ENCODE measurements at regions not wholly inside any gene's neighbourhood (a gene's known extent, or its start where the extent isn't known, plus 50 kb on each side); places are given as distances from the start of the nearest gene placed in this dataset.
A peak's percentile ranks its signal among the peaks of the same experiment; 100 is the strongest.

GRCh38 chr7:156185076-156185475 is 372.8 kb upstream of the SHH start:
- H2BK120ac ChIP-seq (ENCODE audit: low read depth, low read length): no peak overlapping the region
- H2AK5ac ChIP-seq (ENCODE audit: low read depth, low read length): no peak overlapping the region
- DNase-seq (ENCODE audit: low spot score): no peak
- H3K18ac ChIP-seq (ENCODE audit: low read length): no peak overlapping the region
- H3K14ac ChIP-seq (ENCODE audit: low read length): no peak overlapping the region
- no peak overlapping the region for H2BK5ac ChIP-seq (ENCODE audit: low read length)
- H2AFZ ChIP-seq (ENCODE audit: low read length): no peak overlapping the region
- H3K4me1 ChIP-seq (ENCODE audit: control insufficient read depth in 2 of 2, insufficient read depth in 1 of 2, low read depth in 1 of 2, low read length in 2 of 2): no peaks in the 10 kb centered on the region
- no peak overlapping the region for H3K4me2 ChIP-seq (ENCODE audit: insufficient read depth, low read length, poor library complexity, severe bottlenecking)
- no peak overlapping the region for H4K91ac ChIP-seq (ENCODE audit: low read depth, low read length, poor library complexity)
- no peaks in the 10 kb centered on the region for H3K79me1 ChIP-seq (ENCODE audit: low read depth, low read length)
- H3K27me3 ChIP-seq (ENCODE audit: control insufficient read depth in 3 of 3, insufficient read depth in 3 of 3, low read depth in 1 of 3, low read length in 3 of 3): no peaks in the 10 kb centered on the region
- H3K4ac ChIP-seq (ENCODE audit: low read length): no peak overlapping the region
- no peak overlapping the region for H3K4me3 ChIP-seq (ENCODE audit: low read length in 2 of 2)
- no peak overlapping the region for H3K23ac ChIP-seq (ENCODE audit: low read depth, low read length, poor library complexity)
- no peak overlapping the region for H2BK12ac ChIP-seq (ENCODE audit: low read length)
- H4K8ac ChIP-seq (ENCODE audit: low read depth, low read length): no peak overlapping the region
- no peaks in the 10 kb centered on the region for H3K36me3 ChIP-seq (replicated peaks in 1 of 2; ENCODE audit: control insufficient read depth in 2 of 2, insufficient read depth in 2 of 2, low read length in 2 of 2)
- peaks cover 0 to 6% of the 10 kb centered on the region in 2 donors for H3K9me3 ChIP-seq (replicated peaks in 1 of 2; ENCODE audit: control insufficient read depth in 2 of 2, insufficient read depth in 1 of 2, low read depth in 1 of 2, low read length in 2 of 2)
- H2BK15ac ChIP-seq (ENCODE audit: low read length): no peak overlapping the region
- H3K27ac ChIP-seq (replicated peaks; ENCODE audit: low read length): no peak overlapping the region
- WGBS, 2 donors (ENCODE audit: extremely low coverage in 2 of 2, insufficient read length in 2 of 2, insufficient replicate concordance in 1 of 2): no CpG with 5 or more reads among the region's 2 CpGs
- no peak overlapping the region for H3K9ac ChIP-seq (ENCODE audit: low read depth, low read length, poor library complexity)

- H2AK5ac ChIP-seq (ENCODE audit: low read depth, low read length): no peak overlapping the region
- H2BK5ac ChIP-seq (ENCODE audit: low read length): no peak overlapping the region
- no peak overlapping the region for H4K91ac ChIP-seq (ENCODE audit: low read depth, low read length, poor library complexity)
- H2BK120ac ChIP-seq (ENCODE audit: low read depth, low read length): no peak overlapping the region
- no peaks in the 10 kb centered on the region for H3K79me1 ChIP-seq (ENCODE audit: low read depth, low read length)
- no peaks in the 10 kb centered on the region for H3K4me1 ChIP-seq (ENCODE audit: control insufficient read depth in 2 of 2, insufficient read depth in 1 of 2, low read depth in 1 of 2, low read length in 2 of 2)
- WGBS, 2 donors (ENCODE audit: extremely low coverage in 2 of 2, insufficient read length in 2 of 2, insufficient replicate concordance in 1 of 2): no CpG with 5 or more reads among the region's 1 CpG
- H2BK15ac ChIP-seq (ENCODE audit: low read length): no peak overlapping the region
- no peak overlapping the region for H3K27ac ChIP-seq (replicated peaks; ENCODE audit: low read length)
- no peaks in the 10 kb centered on the region for H3K27me3 ChIP-seq (ENCODE audit: control insufficient read depth in 3 of 3, insufficient read depth in 3 of 3, low read depth in 1 of 3, low read length in 3 of 3)
- no peak overlapping the region for H3K18ac ChIP-seq (ENCODE audit: low read length)
- no peak overlapping the region for H3K4me2 ChIP-seq (ENCODE audit: insufficient read depth, low read length, poor library complexity, severe bottlenecking)
- H2BK12ac ChIP-seq (ENCODE audit: low read length): no peak overlapping the region
- no peak overlapping the region for H3K9ac ChIP-seq (ENCODE audit: low read depth, low read length, poor library complexity)
- H3K4me3 ChIP-seq (ENCODE audit: low read length in 2 of 2): no peak overlapping the region
- no peak for DNase-seq (ENCODE audit: low spot score)
- H3K23ac ChIP-seq (ENCODE audit: low read depth, low read length, poor library complexity): no peak overlapping the region
- no peak overlapping the region for H4K8ac ChIP-seq (ENCODE audit: low read depth, low read length)
- H3K14ac ChIP-seq (ENCODE audit: low read length): no peak overlapping the region
- H3K9me3 ChIP-seq (replicated peaks in 1 of 2; ENCODE audit: control insufficient read depth in 2 of 2, insufficient read depth in 1 of 2, low read depth in 1 of 2, low read length in 2 of 2): peaks cover 0 to 6% of the 10 kb centered on the region in 2 donors
- H3K36me3 ChIP-seq (replicated peaks in 1 of 2; ENCODE audit: control insufficient read depth in 2 of 2, insufficient read depth in 2 of 2, low read length in 2 of 2): no peaks in the 10 kb centered on the region
- H2AFZ ChIP-seq (ENCODE audit: low read length): no peak overlapping the region
- H3K4ac ChIP-seq (ENCODE audit: low read length): no peak overlapping the region
Observed at GRCh38 chr7:156184164-156184563, 371.9 kb upstream of the SHH start.

- H3K9me3 ChIP-seq (replicated peaks in 1 of 2; ENCODE audit: control insufficient read depth in 2 of 2, insufficient read depth in 1 of 2, low read depth in 1 of 2, low read length in 2 of 2): peaks cover 0 to 2% of the 10 kb centered on the region in 2 donors
- H3K18ac ChIP-seq (ENCODE audit: low read length): no peak overlapping the region
- H2AFZ ChIP-seq (ENCODE audit: low read length): no peak overlapping the region
- H2AK5ac ChIP-seq (ENCODE audit: low read depth, low read length): no peak overlapping the region
- peak overlapping the region; percentile 16 for H2BK12ac ChIP-seq (ENCODE audit: low read length)
- no peak overlapping the region for H3K27ac ChIP-seq (replicated peaks; ENCODE audit: low read length)
- H3K23ac ChIP-seq (ENCODE audit: low read depth, low read length, poor library complexity): no peak overlapping the region
- no peak overlapping the region for H2BK120ac ChIP-seq (ENCODE audit: low read depth, low read length)
- no peak overlapping the region for H3K4me2 ChIP-seq (ENCODE audit: insufficient read depth, low read length, poor library complexity, severe bottlenecking)
- no peak overlapping the region for H4K8ac ChIP-seq (ENCODE audit: low read depth, low read length)
- no peak overlapping the region for H3K14ac ChIP-seq (ENCODE audit: low read length)
- no peak overlapping the region for H2BK5ac ChIP-seq (ENCODE audit: low read length)
- H3K9ac ChIP-seq (ENCODE audit: low read depth, low read length, poor library complexity): no peak overlapping the region
- H3K4me3 ChIP-seq (ENCODE audit: low read length in 2 of 2): no peak overlapping the region
- WGBS, 2 donors (ENCODE audit: extremely low coverage in 2 of 2, insufficient read length in 2 of 2, insufficient replicate concordance in 1 of 2): no CpG with 5 or more reads among the region's 13 CpGs
- H3K4ac ChIP-seq (ENCODE audit: low read length): no peak overlapping the region
- H3K36me3 ChIP-seq (replicated peaks in 1 of 2; ENCODE audit: control insufficient read depth in 2 of 2, insufficient read depth in 2 of 2, low read length in 2 of 2): no peaks in the 10 kb centered on the region
- H2BK15ac ChIP-seq (ENCODE audit: low read length): no peak overlapping the region
- H4K91ac ChIP-seq (ENCODE audit: low read depth, low read length, poor library complexity): no peak overlapping the region
- H3K27me3 ChIP-seq (ENCODE audit: control insufficient read depth in 3 of 3, insufficient read depth in 3 of 3, low read depth in 1 of 3, low read length in 3 of 3): peaks cover 0 to 3% (median 0%) of the 10 kb centered on the region in 3 experiments
- no peak for DNase-seq (ENCODE audit: low spot score)
- H3K79me1 ChIP-seq (ENCODE audit: low read depth, low read length): no peaks in the 10 kb centered on the region
- no peaks in the 10 kb centered on the region for H3K4me1 ChIP-seq (ENCODE audit: control insufficient read depth in 2 of 2, insufficient read depth in 1 of 2, low read depth in 1 of 2, low read length in 2 of 2)
Observed at GRCh38 chr7:156180451-156181229, 368.4 kb upstream of the SHH start.

GRCh38 chr7:156179872-156180390 is 367.7 kb upstream of the SHH start:
- no peak overlapping the region for H3K23ac ChIP-seq (ENCODE audit: low read depth, low read length, poor library complexity)
- H2BK5ac ChIP-seq (ENCODE audit: low read length): no peak overlapping the region
- H3K14ac ChIP-seq (ENCODE audit: low read length): peak overlapping the region; percentile 47
- H2AK5ac ChIP-seq (ENCODE audit: low read depth, low read length): no peak overlapping the region
- no peak overlapping the region for H4K8ac ChIP-seq (ENCODE audit: low read depth, low read length)
- H2AFZ ChIP-seq (ENCODE audit: low read length): no peak overlapping the region
- DNase-seq (ENCODE audit: low spot score): no peak
- peak overlapping the region; percentile 21 for H3K18ac ChIP-seq (ENCODE audit: low read length)
- no peak overlapping the region for H2BK12ac ChIP-seq (ENCODE audit: low read length)
- no peak overlapping the region for H4K91ac ChIP-seq (ENCODE audit: low read depth, low read length, poor library complexity)
- no CpG with 5 or more reads among the region's 13 CpGs for WGBS, 2 donors (ENCODE audit: extremely low coverage in 2 of 2, insufficient read length in 2 of 2, insufficient replicate concordance in 1 of 2)
- H3K36me3 ChIP-seq (replicated peaks in 1 of 2; ENCODE audit: control insufficient read depth in 2 of 2, insufficient read depth in 2 of 2, low read length in 2 of 2): no peaks in the 10 kb centered on the region
- H3K79me1 ChIP-seq (ENCODE audit: low read depth, low read length): no peaks in the 10 kb centered on the region
- H3K4ac ChIP-seq (ENCODE audit: low read length): no peak overlapping the region
- no peak overlapping the region for H3K4me3 ChIP-seq (ENCODE audit: low read length in 2 of 2)
- no peak overlapping the region for H3K4me2 ChIP-seq (ENCODE audit: insufficient read depth, low read length, poor library complexity, severe bottlenecking)
- H2BK15ac ChIP-seq (ENCODE audit: low read length): no peak overlapping the region
- peaks cover 0 to 3% (median 0%) of the 10 kb centered on the region in 3 experiments for H3K27me3 ChIP-seq (ENCODE audit: control insufficient read depth in 3 of 3, insufficient read depth in 3 of 3, low read depth in 1 of 3, low read length in 3 of 3)
- no peak overlapping the region for H3K27ac ChIP-seq (replicated peaks; ENCODE audit: low read length)
- H3K4me1 ChIP-seq (ENCODE audit: control insufficient read depth in 2 of 2, insufficient read depth in 1 of 2, low read depth in 1 of 2, low read length in 2 of 2): no peaks in the 10 kb centered on the region
- no peak overlapping the region for H2BK120ac ChIP-seq (ENCODE audit: low read depth, low read length)
- H3K9ac ChIP-seq (ENCODE audit: low read depth, low read length, poor library complexity): no peak overlapping the region
- no peaks in the 10 kb centered on the region for H3K9me3 ChIP-seq (replicated peaks in 1 of 2; ENCODE audit: control insufficient read depth in 2 of 2, insufficient read depth in 1 of 2, low read depth in 1 of 2, low read length in 2 of 2)
